Lower lobe of right lung (tissue), 2 donors: ENCODE measurements at regions not wholly inside any gene's neighbourhood (a gene's known extent, or its start where the extent isn't known, plus 50 kb on each side); places are given as distances from the start of the nearest gene placed in this dataset.

Experiments used
- ATAC-seq, 2 donors: fragments of 200-7000 bp; cut with Tn5 transposase; one replicate each; pipeline ENCODE4 v1.9.1; 2020 to 2022; ENCODE audit warnings: mild to moderate bottlenecking in 2 of 2, moderate library complexity in 2 of 2
- DNase-seq: peaks from one replicate; pipeline ENCODE4 v3.0.0-alpha.2; 2020
- H3K27ac ChIP-seq: fragments of 200-600 bp; one replicate; pipeline ENCODE4 v1.8.0; 2022
- H3K27me3 ChIP-seq: fragments of 200-600 bp; one replicate; pipeline ENCODE4 v1.8.0; 2022; ENCODE audit warnings: low read depth
- H3K36me3 ChIP-seq: fragments of 200-600 bp; one replicate; pipeline ENCODE4 v1.8.0; 2022; ENCODE audit warnings: mild to moderate bottlenecking
- H3K4me1 ChIP-seq: fragments of 200-600 bp; one replicate; pipeline ENCODE4 v1.8.0; 2022
- H3K4me3 ChIP-seq: fragments of 200-600 bp; one replicate; pipeline ENCODE4 v1.8.0; 2022; ENCODE audit warnings: mild to moderate bottlenecking
- H3K9me3 ChIP-seq: fragments of 200-600 bp; one replicate; pipeline ENCODE4 v1.8.0; 2022
- CTCF ChIP-seq: fragments of 200-600 bp; IDR thresholded peaks from one replicate; pipeline ENCODE4 v1.8.0; 2022; ENCODE audit warnings: antibody characterized with exemption, mild to moderate bottlenecking
- intact Hi-C: fragments of 100-400 bp; cut with DNase I; formaldehyde crosslinking; loops from one replicate; pipeline ENCODE4 v1.11.0; 2022
- donor health status: DM: no; HTN: yes; CAD: no; lungs with severe emphysema.

GRCh38 chr2:217151509-217152206, 291.8 kb upstream of the TNP1 start:
- Histone ChIP-seq H3K27me3 (no peaks in the 10 kb centered on the region), H3K4me3 (no peak overlapping the region), H3K27ac (no peak overlapping the region), H3K9me3 (no peaks in the 10 kb centered on the region), H3K4me1 (no peaks in the 10 kb centered on the region), H3K36me3 (no peaks in the 10 kb centered on the region)
- ATAC-seq (peak in 1 of 2 donors; percentile 26), DNase-seq (no peak)
- no peak for TF ChIP-seq CTCF
- intact Hi-C loops: no loop called here

GRCh38 chr2:217150236-217150635, 290.4 kb upstream of the TNP1 start:
- no peak for TF ChIP-seq CTCF
- H3K27ac ChIP-seq: no peak overlapping the region
- ATAC-seq (no peak), DNase-seq (no peak)
- no peaks in the 10 kb centered on the region for H3K4me1 ChIP-seq
- H3K27me3 ChIP-seq: no peaks in the 10 kb centered on the region
- no peaks in the 10 kb centered on the region for H3K9me3 ChIP-seq
- intact Hi-C loops: no loop called here
- H3K36me3 ChIP-seq: no peaks in the 10 kb centered on the region
- H3K4me3 ChIP-seq: no peak overlapping the region

DNA sequence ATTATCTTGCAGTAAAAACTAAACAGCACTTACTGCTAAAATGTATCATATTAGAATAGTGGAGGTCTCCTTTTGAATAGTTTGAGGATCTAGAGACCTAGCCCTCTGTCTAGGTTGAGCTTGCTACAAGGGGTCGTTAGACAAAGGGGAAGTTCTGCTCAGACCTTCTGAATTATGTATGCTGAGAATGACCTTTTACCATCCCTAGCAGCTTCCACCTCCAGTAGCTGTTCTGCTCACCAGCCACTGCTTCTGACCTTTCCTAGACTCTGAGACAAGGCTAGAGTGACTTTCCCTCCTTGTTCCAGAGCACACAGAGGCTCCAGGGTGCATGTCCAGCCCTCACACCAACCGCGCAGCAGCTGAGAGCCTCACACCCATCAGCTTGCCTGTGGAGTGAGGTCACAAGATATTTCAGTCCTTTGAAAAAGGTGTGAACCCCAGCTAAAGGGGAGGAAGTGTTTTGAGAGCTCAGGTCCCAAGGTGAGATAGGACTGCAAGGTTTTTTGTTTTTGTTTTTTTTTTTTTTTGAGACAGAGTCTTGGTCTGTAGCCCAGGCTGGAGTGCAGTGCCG, 289.3 kb upstream of the TNP1 start:
- TF ChIP-seq CTCF: no peak
- H3K4me3 ChIP-seq: no peak overlapping the region

GRCh38 chr2:217147818-217148217, 288.0 kb upstream of the TNP1 start:
- ATAC-seq: peak; percentile 23 to 47
- TF ChIP-seq CTCF: no peak
- no peak for DNase-seq

More for the DNA sequence above, 289.3 kb upstream of the TNP1 start:
- Histone ChIP-seq H3K36me3 (no peaks in the 10 kb centered on the region), H3K27ac (no peak overlapping the region), H3K4me1 (no peaks in the 10 kb centered on the region), H3K27me3 (no peaks in the 10 kb centered on the region), H3K9me3 (no peaks in the 10 kb centered on the region)
- intact Hi-C loops: no loop called here
- no peak for ATAC-seq
- DNase-seq: no peak

GRCh38 chr2:217146956-217147355, 287.1 kb upstream of the TNP1 start:
- H3K27ac ChIP-seq: no peak overlapping the region
- intact Hi-C loops: no loop called here
- H3K9me3 ChIP-seq: peaks cover 8% of the 10 kb centered on the region
- no peak for ATAC-seq
- no peaks in the 10 kb centered on the region for H3K36me3 ChIP-seq
- TF ChIP-seq CTCF: no peak
- DNase-seq: no peak
- H3K27me3 ChIP-seq: no peaks in the 10 kb centered on the region
- no peaks in the 10 kb centered on the region for H3K4me1 ChIP-seq
- no peak overlapping the region for H3K4me3 ChIP-seq

More at GRCh38 chr2:217147818-217148217, 288.0 kb upstream of the TNP1 start:
- no peak overlapping the region for H3K4me3 ChIP-seq
- no peaks in the 10 kb centered on the region for H3K27me3 ChIP-seq
- H3K27ac ChIP-seq: no peak overlapping the region
- no peaks in the 10 kb centered on the region for H3K4me1 ChIP-seq
- H3K36me3 ChIP-seq: no peaks in the 10 kb centered on the region
- H3K9me3 ChIP-seq: no peaks in the 10 kb centered on the region
- intact Hi-C loops: no loop called here
